ENCODE measurements at regions not wholly inside any gene's neighbourhood (a gene's known extent, or its start where the extent isn't known, plus 50 kb on each side); places are given as distances from the start of the nearest gene placed in this dataset.
"Not testable (repeated sequence)": the region's sequence is repeated elsewhere in the genome, so short reads cannot be mapped to it uniquely, and the experiment has no call there.

DNA sequence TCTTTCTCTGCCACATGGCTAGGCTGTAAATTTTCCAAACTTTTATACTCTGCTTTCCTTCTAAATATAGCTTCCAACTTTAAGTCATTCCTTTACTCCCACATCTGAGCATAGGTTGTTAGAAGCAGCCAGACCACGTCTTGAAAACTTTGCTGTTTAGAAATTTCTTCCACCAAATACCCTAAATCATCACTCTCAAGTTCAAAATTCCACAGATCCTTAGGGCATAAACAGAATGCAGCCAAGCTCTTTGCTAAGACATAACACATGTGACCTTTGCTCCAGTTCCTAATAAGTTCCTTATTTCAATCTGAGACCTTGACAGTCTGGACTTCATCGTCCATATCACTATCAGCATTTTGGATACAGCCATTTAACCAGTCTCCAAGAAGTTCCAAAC, 749.9 kb downstream of the METTL15 start:
- DNase-seq, result no peak

DNA sequence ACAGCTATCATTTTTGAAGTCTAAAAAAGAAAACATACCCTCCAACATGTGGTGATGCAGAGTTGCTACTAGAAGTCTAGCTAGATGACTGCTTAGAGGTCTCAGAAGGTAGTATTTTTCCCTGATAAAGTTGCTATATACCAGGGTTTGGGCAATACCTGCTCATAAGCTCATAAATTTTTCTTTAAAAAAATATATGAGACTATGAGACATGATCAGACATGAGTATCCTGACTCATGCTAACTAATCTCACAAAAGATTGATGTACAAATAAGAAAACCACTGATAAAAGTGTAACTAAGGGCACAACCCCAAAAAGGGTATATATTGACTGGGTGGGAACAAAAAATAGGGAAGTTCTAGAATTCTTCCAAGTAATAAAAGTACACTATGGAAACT, 740.9 kb downstream of the METTL15 start:
- no peak for DNase-seq

DNA sequence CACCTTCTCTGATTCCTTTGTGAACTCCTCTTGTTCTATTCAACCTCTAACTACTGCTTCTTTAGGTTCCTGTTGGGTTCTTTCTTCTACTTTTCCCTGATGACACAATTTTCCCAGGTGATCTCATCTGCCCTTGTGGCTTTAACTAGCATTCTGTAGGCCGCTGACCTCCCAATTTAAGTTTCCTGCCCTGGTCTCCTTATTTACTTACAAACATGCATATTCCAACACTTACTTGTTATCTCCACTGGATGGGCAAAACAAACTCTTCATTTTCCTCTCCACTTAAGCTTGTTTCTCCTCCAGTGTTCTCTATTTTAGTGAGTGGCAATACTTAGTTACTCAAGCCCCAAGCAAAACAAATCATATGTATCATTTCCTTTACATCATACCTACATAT, 734.5 kb downstream of the METTL15 start:
- DNase-seq, result no peak

DNA sequence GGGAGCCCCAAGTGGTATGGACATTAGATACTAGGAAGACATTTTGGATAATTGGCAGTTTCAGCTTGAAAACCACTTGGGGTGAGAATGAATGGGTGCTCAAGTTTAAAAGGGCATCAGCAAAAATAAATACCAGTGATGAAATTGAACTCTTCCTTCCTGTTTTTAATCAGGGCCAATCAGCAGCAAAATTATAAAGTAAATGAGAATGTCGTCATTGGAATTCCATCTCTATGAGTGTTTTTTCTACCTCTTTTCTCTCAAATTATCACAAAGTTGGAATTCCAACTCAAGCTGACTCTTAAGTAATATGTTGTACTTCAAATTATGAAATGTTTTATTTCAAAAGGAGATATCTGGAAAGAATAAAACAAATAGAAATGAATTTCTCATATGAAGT, 730.6 kb downstream of the METTL15 start:
- no peak for DNase-seq

DNA sequence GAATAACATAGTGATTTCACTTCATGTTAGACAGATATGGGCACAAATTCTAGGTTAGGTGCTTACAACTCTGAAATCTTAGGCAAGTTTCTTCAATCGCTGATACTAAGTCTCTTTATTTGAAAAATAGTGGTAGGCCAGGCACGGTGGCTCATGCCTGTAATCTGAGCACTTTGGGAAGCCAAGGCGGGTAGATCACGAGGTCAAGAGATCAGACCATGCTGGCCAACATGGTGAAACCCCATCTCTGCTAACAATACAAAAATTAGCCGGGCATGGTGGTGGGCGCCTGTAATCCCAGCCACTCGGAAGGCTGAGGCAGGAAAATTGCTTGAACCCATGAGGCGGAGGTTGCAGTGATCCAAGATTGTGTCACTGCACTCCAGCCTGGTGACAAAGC, 729.4 kb downstream of the METTL15 start:
- no peak for DNase-seq

DNA sequence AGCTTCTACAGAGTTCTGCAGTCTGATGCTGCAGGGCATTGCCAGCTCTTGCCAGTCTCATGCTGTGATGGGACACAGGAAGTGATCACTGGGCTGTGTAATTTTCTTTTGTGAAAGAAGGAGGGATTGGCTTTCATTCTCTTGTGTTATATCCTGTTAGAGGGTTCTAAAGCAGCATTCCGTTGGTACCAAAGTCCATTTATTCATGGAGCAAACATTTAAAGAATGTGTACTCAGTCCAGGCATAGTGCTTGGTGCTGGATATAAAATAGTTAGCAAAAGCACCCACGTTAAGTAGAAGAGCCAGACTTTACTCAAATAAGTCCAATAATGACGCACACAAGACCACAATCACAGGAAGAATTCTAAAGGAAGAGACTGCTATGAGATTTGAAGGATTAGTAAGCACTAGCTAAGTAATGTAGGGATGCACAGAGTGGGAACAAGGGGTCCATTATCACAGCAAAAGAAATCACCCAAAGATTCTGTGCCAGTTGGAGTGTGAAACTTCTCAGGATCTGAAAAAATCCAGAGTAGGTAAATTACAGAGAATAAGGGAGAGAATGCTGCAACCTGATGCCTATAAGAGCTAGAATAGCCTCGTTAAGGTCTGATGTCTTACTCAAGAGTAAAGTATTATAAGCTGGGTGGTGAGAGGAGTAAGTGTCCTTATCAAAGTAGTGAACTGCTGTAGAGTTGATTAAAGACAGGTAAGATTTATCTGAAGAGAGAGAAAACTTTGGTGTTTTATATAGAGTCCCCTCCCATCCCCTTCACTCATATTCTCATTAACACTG, 728.3 kb downstream of the METTL15 start:
- no peak for DNase-seq

DNA sequence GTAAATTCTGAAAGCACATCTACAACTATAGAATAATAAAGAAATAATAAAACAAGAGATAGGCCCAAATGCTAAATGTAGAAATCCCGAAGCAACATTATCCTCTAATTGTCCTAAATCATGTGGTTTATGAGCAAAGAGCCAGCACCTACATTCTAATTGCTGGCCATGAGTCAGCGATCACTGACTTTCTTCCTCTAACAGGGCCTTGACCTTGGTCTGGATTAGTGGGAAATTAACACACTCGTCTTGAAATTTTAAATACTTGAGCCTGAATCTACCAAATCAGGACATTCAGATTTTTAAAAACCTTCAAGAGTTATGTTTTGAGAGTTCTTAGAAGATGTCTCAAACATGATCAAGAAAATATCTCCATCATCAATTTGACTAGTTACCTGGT, 727.6 kb downstream of the METTL15 start:
- DNase-seq, result no peak

DNA sequence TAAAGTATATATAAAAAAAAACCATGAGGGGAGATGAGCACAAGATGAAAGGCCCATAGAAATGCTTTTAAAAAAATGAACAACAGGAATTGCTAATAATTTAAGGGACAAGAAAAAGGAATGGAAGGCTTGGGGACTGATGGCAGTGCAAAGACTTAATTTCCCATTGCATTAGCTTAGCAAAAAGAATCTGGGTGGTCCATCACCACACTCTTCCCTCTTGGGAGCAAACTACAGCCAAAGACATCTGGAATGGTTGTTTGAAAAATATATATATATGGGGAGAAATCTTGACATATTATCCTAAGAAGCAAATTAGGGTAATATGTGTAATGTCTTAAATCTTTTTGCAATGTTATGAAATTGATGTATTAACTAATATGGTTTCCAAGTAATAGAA, 727.1 kb downstream of the METTL15 start:
- no peak for DNase-seq

DNA sequence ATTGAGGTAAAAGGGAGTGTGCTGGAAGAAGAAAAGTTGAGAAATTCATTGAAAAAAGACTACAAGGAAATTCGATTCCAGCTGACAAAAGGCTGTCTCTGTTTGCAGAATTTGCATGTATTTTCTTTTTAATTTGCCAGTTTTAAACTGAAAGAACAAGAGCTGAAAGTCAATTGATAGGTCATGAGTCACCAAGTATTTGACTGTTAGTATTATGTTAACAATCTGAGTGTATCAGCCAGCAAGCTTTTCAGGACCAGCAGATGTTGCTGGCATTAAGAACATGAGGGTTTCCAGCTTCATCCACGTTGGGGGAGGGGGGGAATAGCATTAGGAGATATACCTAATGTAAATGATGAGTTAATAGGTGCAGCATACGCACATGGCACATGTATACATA, 726.7 kb downstream of the METTL15 start:
- DNase-seq, result no peak

DNA sequence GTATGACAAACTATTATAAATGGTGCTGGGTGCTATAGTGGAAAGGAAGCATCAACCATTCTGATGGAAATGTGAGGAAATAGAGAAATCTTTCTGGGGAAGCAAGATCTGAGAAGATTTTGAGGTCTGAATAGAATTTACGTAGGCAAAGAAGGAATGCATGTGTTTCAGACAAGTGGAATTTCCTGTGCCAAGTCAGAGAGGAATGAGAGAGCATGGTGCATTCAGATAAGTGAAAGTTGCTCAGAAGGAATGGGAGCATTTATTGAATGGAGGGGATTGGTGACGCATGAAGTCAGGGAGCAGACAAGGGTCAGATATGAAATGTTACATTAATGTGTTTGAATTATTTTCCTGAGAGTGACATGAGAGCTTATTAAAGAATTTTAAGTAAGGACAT, 725.5 kb downstream of the METTL15 start:
- no peak for DNase-seq

DNA sequence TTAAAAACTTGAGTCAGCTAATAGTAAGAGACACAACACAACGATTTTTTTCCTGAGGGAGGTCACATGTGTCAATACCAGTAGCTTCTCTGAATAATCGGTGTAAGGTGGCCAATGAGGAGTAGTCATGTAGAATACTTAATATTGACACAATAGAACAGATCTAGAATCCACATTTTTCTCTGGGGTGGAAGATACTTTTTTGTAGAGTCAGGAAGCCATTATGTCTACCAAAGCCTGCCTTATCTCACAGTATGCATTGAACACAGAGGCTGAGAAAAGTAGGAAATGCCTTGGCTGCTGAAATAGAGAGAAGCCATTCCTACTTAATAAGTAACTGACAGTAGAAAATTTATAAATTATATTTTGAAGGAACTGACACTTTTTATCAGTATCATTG, 725.0 kb downstream of the METTL15 start:
- no peak for DNase-seq

DNA sequence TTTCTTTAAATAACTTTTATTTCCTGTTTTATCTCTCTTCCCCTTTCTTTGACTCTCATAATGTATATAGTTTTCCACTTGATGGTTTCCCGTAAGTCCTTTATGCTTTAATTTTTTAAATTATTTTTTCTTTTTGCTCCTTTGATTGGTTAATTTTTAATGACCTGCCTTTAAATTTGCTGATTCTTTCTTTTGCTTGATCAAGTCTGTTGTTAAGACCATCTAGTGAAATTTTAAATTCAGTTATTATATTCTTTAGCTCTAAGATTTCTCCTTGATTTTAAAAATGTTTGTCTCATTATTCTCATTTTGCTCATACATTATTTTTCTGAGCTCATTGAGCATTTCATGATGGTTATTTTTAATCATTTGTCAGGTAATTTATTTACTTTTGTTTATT, 718.6 kb downstream of the METTL15 start:
- no peak for DNase-seq

DNA sequence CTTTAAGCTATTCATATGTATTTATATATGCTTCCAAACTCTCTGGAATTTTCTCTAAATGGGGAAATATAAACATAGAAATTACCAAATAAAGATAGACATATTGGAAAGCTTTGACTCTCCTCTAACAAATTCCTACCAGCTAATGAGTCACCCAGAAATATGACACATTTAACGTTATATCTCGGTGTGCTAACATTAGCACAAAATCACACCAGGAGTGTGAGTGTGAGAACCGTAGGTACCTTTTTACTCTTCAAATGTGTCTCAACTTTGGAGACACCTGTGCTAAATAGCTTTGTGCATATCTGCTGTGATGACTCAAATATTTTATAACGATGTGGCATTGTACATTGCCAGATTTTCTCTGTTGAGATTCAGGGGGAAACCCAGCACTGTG, 714.4 kb downstream of the METTL15 start:
- DNase-seq, result no peak

DNA sequence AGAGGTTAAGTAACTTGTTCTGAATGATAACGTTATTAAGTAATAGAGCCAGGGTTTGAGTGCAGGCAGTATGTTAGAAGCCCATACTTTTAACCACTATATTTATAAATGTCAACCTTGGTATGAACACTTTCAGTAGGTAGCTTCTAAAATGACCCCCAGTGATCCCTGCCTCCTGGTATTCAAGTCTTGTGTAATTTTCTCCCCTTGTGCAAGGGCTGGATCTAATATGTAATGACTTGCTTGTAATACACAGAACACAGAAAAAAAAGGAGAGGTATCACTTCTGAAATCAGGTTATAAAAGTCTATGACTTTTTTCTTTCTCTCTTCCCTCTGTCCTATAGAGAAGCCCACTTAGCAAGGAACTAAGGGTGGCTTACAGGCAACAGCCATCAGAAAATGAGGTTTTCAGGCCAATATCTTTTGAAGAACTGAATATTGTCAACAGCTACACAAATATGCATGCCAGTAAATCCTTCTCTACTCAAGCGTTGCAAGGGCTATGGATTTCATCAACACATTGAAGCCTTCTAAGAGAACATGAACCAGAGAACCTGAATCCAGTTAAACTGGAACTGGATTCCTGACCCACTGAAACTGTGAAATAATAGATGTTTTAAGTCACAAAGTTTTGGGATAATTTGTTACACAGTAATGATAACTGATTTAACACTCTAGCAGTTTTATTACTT, 712.3 kb downstream of the METTL15 start:
- DNase-seq, result no peak

DNA sequence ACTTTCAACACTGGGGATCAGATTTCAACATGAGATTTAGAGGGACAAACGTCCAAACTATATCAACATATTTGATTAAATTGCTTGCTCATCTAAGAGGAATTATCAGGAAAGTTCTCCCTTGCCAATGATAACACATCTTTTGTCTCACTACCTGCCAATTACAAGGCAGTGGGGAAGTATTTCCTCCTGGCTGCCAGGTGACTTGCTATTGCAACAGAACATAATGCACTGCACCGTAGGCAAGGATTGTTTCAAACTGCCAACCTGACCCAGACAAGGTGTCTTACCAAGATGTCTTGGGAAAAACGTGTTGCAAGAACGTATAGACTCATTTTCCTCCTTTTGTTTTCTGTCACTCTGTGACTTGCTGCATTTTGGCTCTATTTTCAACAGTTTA, 711.6 kb downstream of the METTL15 start:
- DNase-seq, result no peak

DNA sequence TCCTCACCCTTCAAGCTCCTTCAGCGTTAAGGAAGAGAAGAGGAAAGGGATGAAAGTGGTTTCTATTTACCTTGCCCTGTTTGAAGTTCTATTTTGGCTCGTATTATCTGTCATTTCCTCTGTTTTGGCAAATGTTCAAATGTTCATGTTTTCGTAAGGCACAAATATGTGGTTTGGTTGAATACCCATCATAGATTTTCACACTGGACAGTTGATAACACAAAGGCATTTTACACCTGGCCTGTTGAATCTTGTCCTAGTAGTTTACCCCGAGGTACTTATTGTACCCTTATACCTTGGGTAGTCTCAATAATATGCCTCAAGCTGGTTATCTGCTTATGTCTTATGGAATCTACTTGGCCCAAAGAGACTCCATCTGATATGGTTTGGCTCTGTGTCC, 706.9 kb downstream of the METTL15 start:
- no peak for DNase-seq

DNA sequence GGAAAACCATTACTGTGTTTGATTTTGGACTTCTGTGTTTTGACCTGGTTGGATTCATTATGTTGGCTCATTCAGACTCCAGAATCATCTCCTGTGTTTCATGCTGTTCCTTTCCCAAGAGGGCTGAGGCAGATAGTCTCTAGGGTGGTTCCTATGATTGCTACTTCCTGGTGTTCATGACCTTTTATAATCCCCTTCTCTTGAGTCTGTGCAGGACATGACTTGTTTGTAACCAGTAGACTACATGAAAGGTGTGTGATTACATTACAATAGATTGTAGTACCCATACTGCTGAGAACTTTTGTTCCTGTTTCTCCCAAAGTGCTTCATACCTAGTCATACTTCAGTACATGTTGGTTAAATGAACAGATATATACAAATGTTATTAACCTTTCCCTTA, 700.6 kb downstream of the METTL15 start:
- no peak for DNase-seq

DNA sequence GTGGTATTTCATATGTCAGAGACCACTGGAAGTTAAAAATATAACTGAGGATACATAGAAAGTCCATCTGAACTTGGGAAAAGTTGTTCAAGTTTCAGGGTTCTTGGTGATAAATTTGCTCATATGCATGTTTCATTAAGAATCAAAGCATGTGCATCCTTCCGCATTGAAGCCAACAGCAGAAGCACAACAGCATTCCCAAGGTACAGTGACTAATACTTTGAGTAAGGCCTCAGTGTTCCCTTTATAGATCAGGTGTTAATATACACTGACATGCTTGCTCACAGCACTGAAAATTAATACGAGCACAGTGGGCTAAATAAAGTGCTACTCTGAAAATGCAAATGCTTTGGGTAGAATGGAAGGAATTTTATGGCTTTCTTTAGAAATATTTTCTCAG, 691.1 kb downstream of the METTL15 start:
- no peak for DNase-seq

DNA sequence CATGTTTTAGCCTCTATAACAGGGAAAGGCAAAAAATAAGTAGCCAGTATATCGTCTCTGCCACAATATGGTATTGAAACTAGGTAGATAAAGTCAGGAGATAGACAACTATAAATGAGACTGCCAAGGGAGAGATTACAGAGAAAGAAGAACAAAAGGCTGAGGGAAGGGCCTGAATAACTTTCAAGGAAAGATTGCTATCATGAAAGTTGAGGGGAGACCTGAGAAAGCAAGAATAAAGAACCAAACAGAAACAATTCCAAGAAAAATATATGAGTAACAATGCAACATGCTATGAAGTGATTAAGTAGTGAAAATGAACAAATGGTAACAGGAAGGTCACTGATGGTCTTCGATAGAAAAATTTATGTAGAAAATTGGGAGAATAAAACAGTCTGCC, 690.1 kb downstream of the METTL15 start:
- DNase-seq, result no peak

DNA sequence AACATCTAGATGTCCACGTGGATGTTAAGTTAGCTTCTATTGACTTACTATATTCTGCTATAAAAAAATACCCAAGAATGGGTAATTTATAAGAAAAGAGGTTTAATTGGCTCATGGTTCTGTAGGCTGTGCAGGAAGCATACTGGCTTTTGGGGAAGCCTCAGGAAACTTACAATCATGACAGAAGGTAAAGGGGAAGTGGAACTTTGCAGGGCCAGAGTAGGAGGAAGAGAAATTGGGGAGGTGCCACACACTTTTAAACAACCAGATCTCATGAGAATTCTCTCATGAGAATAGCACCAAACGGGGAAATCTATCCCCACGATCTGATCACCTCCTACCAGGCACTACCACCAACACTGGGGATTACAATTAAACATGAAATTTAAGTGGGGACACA, 689.3 kb downstream of the METTL15 start:
- no peak for DNase-seq

DNA sequence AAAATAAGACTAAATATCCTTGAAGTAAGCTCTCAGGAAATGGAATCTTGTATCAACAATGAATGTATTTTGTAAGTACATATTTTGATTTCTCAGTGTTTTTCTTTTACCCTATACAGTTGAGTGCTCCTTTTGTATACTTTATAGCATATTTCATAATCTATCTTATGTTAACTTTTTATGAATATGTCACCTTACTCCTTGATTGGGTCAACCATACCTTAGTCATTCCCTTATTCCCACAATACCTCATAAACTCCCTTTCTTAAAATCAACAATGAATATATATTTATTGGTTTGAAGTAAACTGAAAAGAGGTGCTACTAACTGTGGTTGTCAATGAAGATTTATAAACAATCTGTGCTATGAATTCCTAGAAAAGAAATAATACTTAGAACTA, 686.2 kb downstream of the METTL15 start:
- no peak for DNase-seq

DNA sequence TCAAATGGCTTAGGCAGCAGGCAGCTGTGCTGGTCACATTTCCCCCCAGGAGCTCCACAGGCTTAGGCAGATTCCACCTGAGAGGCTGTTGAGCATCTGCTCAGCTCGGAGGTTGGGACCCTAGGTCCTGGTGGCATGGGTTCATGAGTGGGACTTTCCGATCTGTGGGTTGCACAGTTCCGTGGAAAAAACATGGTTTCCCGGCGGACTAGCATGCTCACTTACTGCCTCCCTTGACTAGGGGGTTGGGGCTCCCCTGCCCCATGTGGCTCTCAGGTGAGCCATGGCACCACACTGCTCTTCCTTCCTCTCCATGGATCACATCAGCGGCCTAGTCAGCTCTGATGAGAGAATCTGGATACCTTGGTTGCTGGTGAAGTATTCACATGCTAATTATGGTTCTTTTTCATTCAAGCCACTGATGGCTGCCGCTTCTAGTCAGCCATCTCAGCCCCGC, 685.1 kb downstream of the METTL15 start:
- no peak for DNase-seq

DNA sequence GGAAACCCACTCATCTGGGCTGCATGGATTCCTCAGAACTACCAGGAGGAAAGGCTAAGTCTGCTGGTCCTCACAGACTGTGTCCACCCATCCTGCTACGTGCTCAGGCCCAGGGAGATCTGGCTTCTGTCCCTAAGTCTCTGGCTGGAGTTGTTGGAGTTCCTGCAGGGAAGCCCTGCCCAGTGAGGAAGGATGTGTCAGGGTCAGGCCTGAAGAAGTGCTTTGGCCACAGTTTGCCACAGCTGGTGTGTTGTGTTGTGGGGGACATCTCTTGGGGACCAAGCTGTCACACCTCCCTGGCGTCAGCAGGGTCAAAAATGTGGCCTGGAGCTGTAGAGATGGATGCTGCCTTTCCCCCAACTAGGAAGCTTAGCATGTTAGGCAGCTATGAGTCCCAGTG, 684.7 kb downstream of the METTL15 start:
- DNase-seq, result no peak

DNA sequence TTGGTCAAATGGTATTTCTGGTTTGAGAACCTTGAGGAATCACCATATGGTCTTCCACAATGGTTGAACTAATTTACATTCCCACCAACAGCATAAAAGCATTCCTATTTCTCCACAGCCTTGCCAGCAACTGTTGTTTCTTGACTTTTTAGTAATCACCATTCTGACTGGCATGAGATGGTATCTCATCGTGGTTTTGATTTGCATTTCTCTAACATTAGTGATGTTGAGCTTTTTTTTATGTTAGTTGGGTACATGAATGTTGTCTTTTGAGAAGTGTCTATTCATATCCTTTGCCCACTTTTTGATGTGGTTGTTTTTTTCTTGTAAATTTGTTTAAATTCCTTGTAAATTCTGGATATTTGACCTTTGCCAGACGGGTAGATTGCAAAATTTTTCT, 679.7 kb downstream of the METTL15 start:
- not testable (repeated sequence) for DNase-seq

DNA sequence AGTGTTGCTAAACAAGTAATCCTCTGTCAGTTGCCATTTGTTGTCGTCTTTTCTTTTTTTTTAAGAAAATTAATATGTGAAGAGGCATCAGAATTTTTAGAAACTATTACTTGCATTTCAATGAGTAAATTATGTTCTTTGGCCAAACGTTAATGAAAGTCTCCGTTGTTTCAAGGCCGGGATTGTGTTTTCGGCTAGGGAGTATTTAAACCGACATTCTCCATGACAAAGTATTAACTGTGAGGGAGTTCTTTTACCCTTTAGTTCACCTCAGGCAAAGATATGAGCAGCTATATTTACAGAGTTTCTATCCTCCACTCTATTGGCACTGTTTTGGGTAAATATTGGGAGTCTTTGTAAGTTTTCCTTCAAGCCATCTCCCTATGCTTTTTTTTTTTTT, 668.9 kb downstream of the METTL15 start:
- DNase-seq, result no peak

Measured in CD4-positive, alpha-beta T cell treated with Interleukin-4 for 1 hour (primary cell).